IMR-90 (cell line): ENCODE measurements at regions not wholly inside any gene's neighbourhood (a gene's known extent, or its start where the extent isn't known, plus 50 kb on each side); places are given as distances from the start of the nearest gene placed in this dataset.

ENCODE experiments used
- CEBPB ChIP-seq: IDR thresholded peaks from 2 replicates; pipeline ENCODE4 v1.6.1; 2012; ENCODE audit warnings: low read depth, low read length, improper control_type of control experiment
- CHD1 ChIP-seq: IDR thresholded peaks from 2 replicates; pipeline ENCODE4 v1.6.1; 2012; ENCODE audit warnings: low read depth, low read length, improper control_type of control experiment
- CTCF ChIP-seq: conservative IDR thresholded peaks from 2 replicates; pipeline ENCODE4 v1.5.1; 2012; ENCODE audit warnings: mild to moderate bottlenecking, low read depth, low read length, improper control_type of control experiment
- FOS ChIP-seq: fragments of 150-350 bp; IDR thresholded peaks from 2 replicates; pipeline ENCODE4 v1.6.1; 2016; ENCODE audit warnings: low read depth, low read length
- MAFK ChIP-seq: IDR thresholded peaks from 2 replicates; pipeline ENCODE4 v1.6.1; 2012; ENCODE audit warnings: low read depth, low read length, improper control_type of control experiment
- MAZ ChIP-seq: IDR thresholded peaks from 2 replicates; pipeline ENCODE4 v1.6.1; 2012; ENCODE audit warnings: low read depth, mild to moderate bottlenecking, low read length, improper control_type of control experiment, moderate library complexity, borderline replicate concordance
- MXI1 ChIP-seq: IDR thresholded peaks from 2 replicates; pipeline ENCODE4 v1.6.1; 2012; ENCODE audit warnings: low read depth, mild to moderate bottlenecking, low read length, moderate library complexity, borderline replicate concordance
- NFE2L2 ChIP-seq: fragments of 150-350 bp; IDR thresholded peaks from 2 replicates; pipeline ENCODE4 v1.6.1; 2016; ENCODE audit warnings: low read depth, mild to moderate bottlenecking, low read length
- POLR2A ChIP-seq: IDR thresholded peaks from 2 replicates; pipeline ENCODE4 v1.6.1; 2012; ENCODE audit warnings: mild to moderate bottlenecking, low read depth, low read length
- RAD21 ChIP-seq: IDR thresholded peaks from 2 replicates; pipeline ENCODE4 v1.6.1; 2012; ENCODE audit warnings: low read length, improper control_type of control experiment
- RCOR1 ChIP-seq: IDR thresholded peaks from 2 replicates; pipeline ENCODE4 v1.6.1; 2012; ENCODE audit warnings: mild to moderate bottlenecking, low read length, improper control_type of control experiment; ENCODE audit not compliant: insufficient replicate concordance
- USF2 ChIP-seq: fragments of 150-350 bp; IDR thresholded peaks from 2 replicates; pipeline ENCODE4 v1.6.1; 2017; ENCODE audit warnings: mild to moderate bottlenecking, antibody characterized with exemption, low read length, low read depth
- TF ChIP-seq, protein P1 (sequence below): fragments of 150-350 bp; IDR thresholded peaks from 2 replicates; pipeline ENCODE4 v1.6.1; 2016; ENCODE audit warnings: low read depth, mild to moderate bottlenecking, low read length, moderate library complexity, borderline replicate concordance

DNA sequence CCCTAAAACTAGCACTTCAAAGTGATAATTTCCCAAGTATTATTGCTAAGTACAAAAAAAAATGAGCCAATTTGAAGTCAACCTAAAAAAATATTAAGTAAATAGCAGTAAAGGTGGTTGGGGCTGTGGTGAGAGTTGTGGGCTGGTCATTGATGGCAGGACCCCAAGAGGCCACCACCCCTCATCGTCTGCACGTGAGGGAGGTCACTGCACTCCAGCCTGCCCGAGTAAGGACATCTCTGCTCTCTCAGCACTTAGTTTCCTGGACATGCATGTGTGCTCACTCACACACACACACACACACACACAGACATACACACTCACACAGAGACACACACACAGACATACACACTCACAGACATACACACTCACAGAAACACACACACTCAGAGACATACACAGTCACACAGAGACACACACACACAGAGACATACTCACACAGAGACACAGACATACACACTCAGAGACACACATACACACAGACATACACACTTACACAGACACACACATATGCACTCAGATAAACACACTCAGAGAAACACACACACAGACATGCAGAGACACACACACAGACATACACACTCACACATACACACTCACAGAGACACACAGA lies 127.2 kb upstream of the SOX1 start:
- TF ChIP-seq CTCF (no peak), MAFK (no peak), USF2 (no peak), CEBPB (no peak), POLR2A (no peak), RAD21 (no peak), MXI1 (no peak), CHD1 (no peak), MAZ (no peak), RCOR1 (no peak), NFE2L2 (no peak), FOS (no peak)
- TF ChIP-seq, protein P1, sequence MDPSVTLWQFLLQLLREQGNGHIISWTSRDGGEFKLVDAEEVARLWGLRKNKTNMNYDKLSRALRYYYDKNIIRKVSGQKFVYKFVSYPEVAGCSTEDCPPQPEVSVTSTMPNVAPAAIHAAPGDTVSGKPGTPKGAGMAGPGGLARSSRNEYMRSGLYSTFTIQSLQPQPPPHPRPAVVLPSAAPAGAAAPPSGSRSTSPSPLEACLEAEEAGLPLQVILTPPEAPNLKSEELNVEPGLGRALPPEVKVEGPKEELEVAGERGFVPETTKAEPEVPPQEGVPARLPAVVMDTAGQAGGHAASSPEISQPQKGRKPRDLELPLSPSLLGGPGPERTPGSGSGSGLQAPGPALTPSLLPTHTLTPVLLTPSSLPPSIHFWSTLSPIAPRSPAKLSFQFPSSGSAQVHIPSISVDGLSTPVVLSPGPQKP, result no peak
